ENCODE measurements at regions not wholly inside any gene's neighbourhood (a gene's known extent, or its start where the extent isn't known, plus 50 kb on each side); places are given as distances from the start of the nearest gene placed in this dataset.
"Not testable (repeated sequence)": the region's sequence is repeated elsewhere in the genome, so short reads cannot be mapped to it uniquely, and the experiment has no call there.

- DNase-seq, result no peak
These were observed 185.6 kb upstream of the COL3A1 start for GRCh38 chr2:188788621-188789020.

- DNase-seq, result no peak
These were observed 184.2 kb upstream of the COL3A1 start for GRCh38 chr2:188789951-188790350.

- DNase-seq, result not testable (repeated sequence)
These were observed 179.7 kb upstream of the COL3A1 start for GRCh38 chr2:188794453-188794852.

GRCh38 chr2:188795762-188796161, 178.4 kb upstream of the COL3A1 start:
- DNase-seq, result no peak

GRCh38 chr2:188797371-188797770, 176.8 kb upstream of the COL3A1 start:
- no peak for DNase-seq

GRCh38 chr2:188798159-188798558, 176.0 kb upstream of the COL3A1 start:
- no peak for DNase-seq

- DNase-seq, result no peak
These were observed 169.0 kb upstream of the COL3A1 start for GRCh38 chr2:188805219-188805618.

GRCh38 chr2:188808947-188809355, 165.2 kb upstream of the COL3A1 start:
- DNase-seq, result no peak

GRCh38 chr2:188810586-188810985, 163.6 kb upstream of the COL3A1 start:
- no peak for DNase-seq

- no peak for DNase-seq
These were observed 162.7 kb upstream of the COL3A1 start for GRCh38 chr2:188811522-188811921.

GRCh38 chr2:188813315-188813714, 160.9 kb upstream of the COL3A1 start:
- no peak for DNase-seq

- DNase-seq, result no peak
These were observed 160.3 kb upstream of the COL3A1 start for GRCh38 chr2:188813857-188814256.

- DNase-seq, result no peak
These were observed 155.2 kb upstream of the COL3A1 start for GRCh38 chr2:188819011-188819410.

GRCh38 chr2:188819792-188820191, 154.4 kb upstream of the COL3A1 start:
- no peak for DNase-seq

GRCh38 chr2:188820576-188820975, 153.6 kb upstream of the COL3A1 start:
- no peak for DNase-seq

GRCh38 chr2:188824125-188824524, 150.0 kb upstream of the COL3A1 start:
- no peak for DNase-seq

- no peak for DNase-seq
These were observed 140.8 kb upstream of the COL3A1 start for GRCh38 chr2:188833331-188833730.

- DNase-seq, result no peak
These were observed 140.4 kb upstream of the COL3A1 start for GRCh38 chr2:188833799-188834198.

GRCh38 chr2:188835006-188835405, 139.2 kb upstream of the COL3A1 start:
- no peak for DNase-seq

GRCh38 chr2:188835821-188836220, 138.4 kb upstream of the COL3A1 start:
- no peak for DNase-seq

GRCh38 chr2:188845692-188846091, 128.5 kb upstream of the COL3A1 start:
- DNase-seq, result no peak

GRCh38 chr2:188848887-188849435, 125.2 kb upstream of the COL3A1 start:
- DNase-seq, result no peak

- no peak for DNase-seq
These were observed 123.4 kb upstream of the COL3A1 start for GRCh38 chr2:188850786-188851185.

- no peak for DNase-seq
These were observed 122.9 kb upstream of the COL3A1 start for GRCh38 chr2:188851311-188851710.

GRCh38 chr2:188851826-188852225, 122.3 kb upstream of the COL3A1 start:
- DNase-seq, result no peak

GRCh38 chr2:188852772-188853171, 121.4 kb upstream of the COL3A1 start:
- DNase-seq, result no peak

Data from SHP77 (cell line).